ENCODE measurements at regions not wholly inside any gene's neighbourhood (a gene's known extent, or its start where the extent isn't known, plus 50 kb on each side); places are given as distances from the start of the nearest gene placed in this dataset.

DNA sequence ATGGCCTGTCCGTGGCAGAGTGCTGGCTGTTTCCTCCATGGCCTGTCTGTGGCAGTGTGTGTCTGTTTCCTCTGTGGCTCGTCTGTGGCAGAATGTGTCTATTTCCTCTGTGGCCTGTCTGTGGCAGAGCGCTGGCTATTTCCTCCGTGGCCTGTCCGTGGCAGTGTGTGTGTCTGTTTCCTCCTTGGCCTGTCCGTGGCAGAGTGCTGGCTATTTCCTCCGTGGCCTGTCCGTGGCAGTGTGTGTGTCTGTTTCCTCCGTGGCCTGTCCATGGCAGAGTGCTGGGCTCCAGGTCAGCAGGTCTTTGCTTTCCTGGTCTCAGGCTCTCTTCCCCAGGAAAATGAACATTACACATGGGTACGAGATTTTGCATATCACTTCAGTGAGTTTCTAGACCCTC lies 138.4 kb upstream of the IPO9 start:
- DNase-seq (ENCODE audit: low read depth): no peak
- TF ChIP-seq, protein P1, sequence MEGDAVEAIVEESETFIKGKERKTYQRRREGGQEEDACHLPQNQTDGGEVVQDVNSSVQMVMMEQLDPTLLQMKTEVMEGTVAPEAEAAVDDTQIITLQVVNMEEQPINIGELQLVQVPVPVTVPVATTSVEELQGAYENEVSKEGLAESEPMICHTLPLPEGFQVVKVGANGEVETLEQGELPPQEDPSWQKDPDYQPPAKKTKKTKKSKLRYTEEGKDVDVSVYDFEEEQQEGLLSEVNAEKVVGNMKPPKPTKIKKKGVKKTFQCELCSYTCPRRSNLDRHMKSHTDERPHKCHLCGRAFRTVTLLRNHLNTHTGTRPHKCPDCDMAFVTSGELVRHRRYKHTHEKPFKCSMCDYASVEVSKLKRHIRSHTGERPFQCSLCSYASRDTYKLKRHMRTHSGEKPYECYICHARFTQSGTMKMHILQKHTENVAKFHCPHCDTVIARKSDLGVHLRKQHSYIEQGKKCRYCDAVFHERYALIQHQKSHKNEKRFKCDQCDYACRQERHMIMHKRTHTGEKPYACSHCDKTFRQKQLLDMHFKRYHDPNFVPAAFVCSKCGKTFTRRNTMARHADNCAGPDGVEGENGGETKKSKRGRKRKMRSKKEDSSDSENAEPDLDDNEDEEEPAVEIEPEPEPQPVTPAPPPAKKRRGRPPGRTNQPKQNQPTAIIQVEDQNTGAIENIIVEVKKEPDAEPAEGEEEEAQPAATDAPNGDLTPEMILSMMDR (conservative IDR thresholded peaks at IDR 0.05; ENCODE audit: low read depth, low read length): no peak
- no peak overlapping the region for H3K4me3 ChIP-seq (ENCODE audit: low read length)

DNA sequence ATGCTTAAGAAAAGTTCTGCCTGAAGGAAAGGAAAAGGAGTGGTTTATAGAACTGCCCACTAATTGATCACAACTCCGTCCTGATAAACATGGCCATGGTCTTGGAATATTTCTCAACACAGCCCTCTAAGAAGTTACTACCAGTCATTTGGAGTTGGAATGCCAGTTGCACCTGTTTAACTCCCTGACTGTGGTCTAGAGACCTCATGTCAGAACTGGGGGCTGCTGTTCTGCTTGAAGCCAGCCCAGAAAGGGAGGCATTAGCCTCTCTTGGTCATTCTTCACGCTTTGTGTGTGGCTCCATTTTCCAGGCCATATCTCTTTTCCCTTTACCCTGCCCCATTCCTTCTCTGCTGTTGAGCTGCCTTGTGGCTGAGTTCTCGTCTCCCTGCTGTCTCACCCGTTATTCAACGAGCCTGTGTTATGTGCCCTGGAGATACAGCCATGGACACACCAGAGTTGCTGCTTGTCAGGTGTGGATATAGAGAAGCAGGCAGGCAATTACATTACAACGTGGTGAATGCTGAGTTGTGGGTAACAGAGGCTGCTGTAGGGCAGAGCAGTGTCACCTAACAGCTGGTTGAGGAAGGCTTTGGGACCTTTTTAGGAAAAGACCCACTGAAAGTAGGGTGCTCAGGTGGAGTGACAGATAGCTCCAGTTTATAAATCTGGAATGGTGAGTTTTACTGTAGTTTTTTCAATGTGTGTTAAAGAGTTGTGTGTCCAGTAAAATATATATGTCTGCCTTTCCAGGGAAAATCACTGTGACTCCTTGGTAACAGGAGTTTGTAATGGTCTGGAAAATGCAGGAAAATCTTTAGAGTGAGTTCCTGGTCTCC lies 137.0 kb upstream of the IPO9 start:
- no peak overlapping the region for H3K4me3 ChIP-seq (ENCODE audit: low read length)
- DNase-seq (ENCODE audit: low read depth): no peak
- TF ChIP-seq, protein P1 (conservative IDR thresholded peaks at IDR 0.05; ENCODE audit: low read depth, low read length): no peak

DNA sequence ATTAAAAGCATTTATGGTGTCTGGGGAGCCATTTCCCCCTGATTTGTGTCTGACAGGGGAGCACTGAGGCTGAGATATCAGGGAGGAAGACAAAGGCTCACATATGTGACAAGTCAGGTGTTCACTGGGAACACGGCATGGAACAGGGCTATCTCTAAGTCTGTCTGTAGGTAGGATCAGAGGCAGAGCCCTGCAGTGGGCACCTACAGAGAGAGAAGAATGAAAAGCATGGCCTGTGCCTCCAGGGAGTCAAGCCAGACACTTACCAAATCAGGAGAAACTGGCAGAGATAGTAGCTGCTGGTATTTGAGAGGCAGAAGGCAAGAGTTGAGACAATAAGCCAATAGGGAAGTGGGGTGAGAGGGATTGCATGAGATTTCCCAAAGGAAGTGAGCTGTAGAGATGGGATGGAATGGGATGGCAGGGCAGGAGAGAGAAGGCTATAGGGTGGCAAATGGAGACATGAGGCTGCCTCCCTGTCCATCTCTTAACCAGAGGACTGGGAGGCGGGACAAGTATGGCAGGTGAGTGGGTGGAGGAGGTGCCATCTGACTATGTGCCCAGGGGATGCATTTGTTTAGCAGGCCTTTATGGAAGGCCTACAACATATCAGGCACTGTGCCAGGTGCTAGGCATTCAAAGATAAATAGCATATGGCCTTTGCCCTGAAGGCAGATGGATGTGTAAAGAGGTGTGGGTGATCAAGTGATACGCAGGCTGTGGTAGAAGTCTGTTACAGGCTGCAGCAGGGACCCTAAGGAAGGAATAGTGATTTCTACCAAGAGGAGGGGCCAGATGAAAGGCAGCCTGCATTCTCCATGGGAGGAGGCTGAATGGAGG lies 136.2 kb upstream of the IPO9 start:
- no peak for DNase-seq (ENCODE audit: low read depth)
- H3K4me3 ChIP-seq (ENCODE audit: low read length): no peak overlapping the region
- TF ChIP-seq, protein P1 (conservative IDR thresholded peaks at IDR 0.05; ENCODE audit: low read depth, low read length): no peak

DNA sequence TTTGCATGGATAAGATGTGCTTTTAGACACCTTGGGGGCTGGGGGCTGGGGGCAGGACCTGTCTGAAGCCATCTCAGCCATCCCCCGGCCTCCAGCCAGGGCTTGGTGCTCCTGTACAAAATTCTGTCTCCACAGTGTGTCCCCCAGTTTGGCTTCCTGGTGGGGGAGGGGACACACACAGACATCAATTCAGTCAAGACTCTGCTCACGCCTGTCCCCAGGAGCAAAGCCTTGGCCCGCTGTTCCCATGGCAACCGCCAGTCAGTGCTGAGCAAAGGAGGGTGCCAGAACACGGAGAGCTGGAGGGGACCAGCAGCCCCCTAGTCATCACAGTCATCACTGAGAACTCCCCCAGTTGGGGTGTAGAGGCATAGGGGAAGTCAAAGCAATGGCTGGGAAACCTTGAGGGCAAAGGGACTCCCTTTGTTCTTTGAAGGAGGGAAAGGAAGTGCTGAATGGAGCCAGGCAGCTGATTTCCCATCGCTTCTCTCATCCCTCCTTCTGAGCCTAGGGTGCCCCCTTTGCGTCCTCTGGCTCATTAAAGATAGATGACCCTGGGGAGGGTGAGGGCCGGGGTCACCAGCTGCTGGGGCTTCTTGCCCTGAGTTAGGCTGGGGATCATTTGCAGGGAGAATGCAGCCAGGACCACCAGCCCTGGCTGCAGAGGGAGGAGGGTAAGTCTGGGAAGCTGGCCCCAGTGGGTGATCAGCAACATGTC lies 134.9 kb upstream of the IPO9 start:
- H3K4me3 ChIP-seq (ENCODE audit: low read length): no peak overlapping the region
- no peak for DNase-seq (ENCODE audit: low read depth)
- TF ChIP-seq, protein P1 (conservative IDR thresholded peaks at IDR 0.05; ENCODE audit: low read depth, low read length): no peak

DNA sequence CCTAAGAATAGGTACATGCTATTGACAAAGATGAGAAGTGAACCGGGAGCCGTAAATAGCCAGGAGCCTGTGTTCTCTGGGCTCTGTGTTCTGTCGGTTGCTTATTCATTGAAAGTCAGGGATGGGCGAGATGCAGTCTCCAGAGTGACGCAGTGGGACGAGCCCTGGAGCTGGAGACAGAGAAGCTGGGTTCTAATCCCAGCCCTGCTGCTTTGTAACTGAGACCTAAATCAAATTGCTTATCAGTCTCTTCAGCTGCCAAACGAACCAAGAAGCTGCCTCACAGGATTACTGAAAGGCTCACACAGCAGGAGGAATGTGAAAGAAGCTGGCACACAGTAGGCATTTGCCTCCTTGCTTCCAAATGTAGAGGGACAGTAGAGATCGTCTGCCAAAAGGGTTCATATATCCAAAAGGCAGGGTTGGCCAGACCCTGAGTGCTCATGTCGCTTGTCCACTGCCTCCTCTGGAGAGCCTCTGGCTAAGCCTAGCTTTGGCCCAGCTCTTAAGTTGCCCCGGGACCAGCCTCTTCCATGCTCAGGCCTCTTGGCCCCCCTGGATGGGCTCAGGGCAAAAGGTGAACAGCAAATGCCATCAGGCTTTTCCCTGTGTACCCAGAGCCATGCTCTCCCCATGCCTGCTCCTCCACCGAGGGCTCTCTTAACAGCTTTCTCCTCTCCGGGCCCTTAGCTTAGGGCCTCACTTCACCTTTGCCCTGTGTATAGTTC lies 134.2 kb upstream of the IPO9 start:
- TF ChIP-seq, protein P1 (conservative IDR thresholded peaks at IDR 0.05; ENCODE audit: low read depth, low read length): no peak
- H3K4me3 ChIP-seq (ENCODE audit: low read length): no peak overlapping the region
- no peak for DNase-seq (ENCODE audit: low read depth)

DNA sequence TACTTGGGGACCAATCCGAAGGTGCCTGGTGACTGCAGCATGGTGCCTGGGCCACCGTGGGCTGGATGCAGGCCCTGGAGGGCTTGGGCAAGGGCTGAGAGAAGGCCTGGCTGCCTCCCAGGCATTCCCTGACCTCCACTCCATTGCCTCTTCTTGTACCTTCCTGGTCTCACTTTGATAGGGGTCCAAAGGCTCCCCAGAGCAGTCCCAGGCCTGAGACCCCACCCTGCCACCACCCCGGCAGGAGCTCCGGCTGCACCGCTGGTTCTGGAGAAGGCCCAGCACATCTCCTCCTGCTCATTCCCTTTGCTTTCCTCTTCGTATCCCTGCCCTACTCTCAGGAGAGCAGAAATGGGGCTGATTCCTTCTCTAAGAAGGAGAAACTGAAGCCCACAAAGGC lies 133.3 kb upstream of the IPO9 start:
- no peak for DNase-seq (ENCODE audit: low read depth)
- TF ChIP-seq, protein P1 (conservative IDR thresholded peaks at IDR 0.05; ENCODE audit: low read depth, low read length): no peak
- H3K4me3 ChIP-seq (ENCODE audit: low read length): no peak overlapping the region
